Pancreas (tissue), 10 donors: ENCODE measurements at regions not wholly inside any gene's neighbourhood (a gene's known extent, or its start where the extent isn't known, plus 50 kb on each side); places are given as distances from the start of the nearest gene placed in this dataset.

ENCODE experiments used
- ATAC-seq, 4 donors: fragments of 200-7000 bp; cut with Tn5 transposase; one replicate each; pipeline versions ENCODE4 v1.8.0 to v1.9.1; 2020; ENCODE audit warnings: mild to moderate bottlenecking in 4 of 4, moderate library complexity in 4 of 4
- DNase-seq, 6 donors: peaks; one replicate each; pipeline ENCODE4 v3.0.0-alpha.2; 2020
- FAIRE-seq: peaks from 2 replicates; lab custom pipeline; 2012; peaks lifted over from hg19 to GRCh38; lab: Jason Lieb, UNC
- H3K27ac ChIP-seq, 4 donors: fragments of 200-600 bp; sonication (generic); 1 replicate in 3 of 4; 2 replicates in 1 of 4; pipeline versions ENCODE4 v1.5.0 to v1.8.0; 2020
- H3K27me3 ChIP-seq, 4 donors: fragments of 200-600 bp; one replicate each; pipeline ENCODE4 v1.8.0; 2021
- H3K36me3 ChIP-seq, 3 donors: fragments of 200-600 bp; sonication (generic) in 1 of 3; one replicate each; pipeline versions ENCODE4 v1.5.0 to v1.8.0; 2020 to 2021
- H3K4me1 ChIP-seq, 3 donors: fragments of 200-600 bp; one replicate each; pipeline ENCODE4 v1.8.0; 2021
- H3K4me3 ChIP-seq, 4 donors: fragments of 200-600 bp; sonication (generic) in 2 of 4; one replicate each; pipeline versions ENCODE4 v1.5.0 to v1.8.0; 2020 to 2021
- H3K9me3 ChIP-seq, 4 donors: fragments of 200-600 bp; one replicate each; pipeline ENCODE4 v1.8.0; 2021
- CTCF ChIP-seq, 4 donors: fragments of 200-600 bp; sonication (generic) in 3 of 4; IDR thresholded peaks; one replicate each; pipeline versions ENCODE4 v1.5.0 to v1.8.0; 2021; ENCODE audit warnings: antibody characterized with exemption in 4 of 4
- WGBS, 2 donors: extraction: QIAGEN DNeasy Blood & Tissue Kit; methylation state at CpG; one replicate each; pipeline ENCODE4 v1.1.7; 2013; 5-methylcytosine and 5-hydroxymethylcytosine counted together
- intact Hi-C, 3 donors: fragments of 100-400 bp; cut with DNase I; formaldehyde crosslinking; loops; one replicate each; pipeline versions ENCODE4 v1.11.1 to v1.14.2; 2022
- donor health status: healthy with polysubstance abuse.
- donor health status: DM: no; HTN: no; CAD: no; lungs with moderate emphysema.
- donor health status: DM: no; HTN: no; CAD: no.
- donor health status: control.
- donor health status: control.
- donor health status: Bipolar disorder and iron deficiency.
- donor health status: DM: yes; HTN: yes; CAD: no.
- donor health status: DM: no; HTN: no; CAD: no.
- donor health status: DM: no; HTN: no; CAD: no.
- donor health status: DM: yes; HTN: yes; CAD: no.

DNA sequence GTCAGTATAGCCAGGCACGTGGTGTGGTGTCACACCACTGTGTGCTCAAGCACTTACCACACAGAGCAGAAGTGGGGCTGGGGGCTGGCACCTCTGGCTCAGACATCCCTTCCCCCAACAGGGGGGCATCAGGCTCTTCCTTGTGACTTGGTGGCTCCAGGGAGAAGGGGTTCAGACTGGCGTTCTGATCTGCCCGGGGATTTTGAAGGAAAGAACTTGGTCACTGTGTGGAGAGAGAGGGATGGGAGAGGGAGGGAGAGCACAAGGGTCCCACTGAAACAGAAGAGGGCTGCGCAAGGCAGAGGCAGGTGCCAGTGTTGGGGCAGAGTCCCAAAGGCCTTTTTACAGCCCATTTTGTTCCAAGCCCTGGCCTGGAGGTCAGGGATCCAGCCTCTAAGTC lies 109.7 kb upstream of the ALDH1B1 start:
- H3K36me3 ChIP-seq = no peaks in the 10 kb centered on the region
- FAIRE-seq (no peak), DNase-seq (no peak), ATAC-seq (no peak)
- no peak for TF ChIP-seq CTCF (IDR thresholded peaks at IDR 0.05)
- H3K27ac ChIP-seq = no peak overlapping the region
- H3K27me3 ChIP-seq = no peaks in the 10 kb centered on the region
- H3K4me1 ChIP-seq = no peaks in the 10 kb centered on the region
- intact Hi-C loops = no loop called here
- no peaks in the 10 kb centered on the region for H3K9me3 ChIP-seq
- H3K4me3 ChIP-seq = no peak overlapping the region
- WGBS, 2 donors = 67 to 69% methylated on average over 4 of the region's 4 CpGs

- Histone ChIP-seq H3K27ac (no peak overlapping the region), H3K36me3 (no peaks in the 10 kb centered on the region), H3K4me1 (no peaks in the 10 kb centered on the region), H3K27me3 (no peaks in the 10 kb centered on the region), H3K4me3 (no peak overlapping the region), H3K9me3 (no peaks in the 10 kb centered on the region)
- 44 to 64% methylated on average over 11 of the region's 11 CpGs for WGBS, 2 donors
- DNase-seq (peak in 1 of 6 donors; percentile 21), ATAC-seq (peak in 2 of 4 donors; percentile 86 to 88), FAIRE-seq (no peak)
- intact Hi-C loops = no loop called here
- TF ChIP-seq CTCF (IDR thresholded peaks at IDR 0.05) = no peak
These were observed 110.6 kb upstream of the ALDH1B1 start for GRCh38 chr9:38281917-38282316.

GRCh38 chr9:38281196-38281595 lies 111.3 kb upstream of the ALDH1B1 start:
- TF ChIP-seq CTCF (IDR thresholded peaks at IDR 0.05) = no peak
- H3K36me3 ChIP-seq = no peaks in the 10 kb centered on the region
- H3K9me3 ChIP-seq = no peaks in the 10 kb centered on the region
- FAIRE-seq = no peak
- H3K27ac ChIP-seq = no peak overlapping the region
- H3K4me3 ChIP-seq = no peak overlapping the region
- H3K27me3 ChIP-seq = no peaks in the 10 kb centered on the region
- no peaks in the 10 kb centered on the region for H3K4me1 ChIP-seq
- no peak for ATAC-seq
- no peak for DNase-seq
- intact Hi-C loops = no loop called here
- 95% methylated on average over 4 of the region's 4 CpGs for WGBS, 2 donors

- Histone ChIP-seq H3K27me3 (no peaks in the 10 kb centered on the region), H3K36me3 (no peaks in the 10 kb centered on the region), H3K4me1 (no peaks in the 10 kb centered on the region), H3K27ac (no peak overlapping the region), H3K4me3 (no peak overlapping the region), H3K9me3 (no peaks in the 10 kb centered on the region)
- WGBS, 2 donors = 75 to 76% methylated on average over 6 of the region's 6 CpGs
- no peak for DNase-seq
- intact Hi-C loops = no loop called here
- ATAC-seq = no peak
- no peak for TF ChIP-seq CTCF (IDR thresholded peaks at IDR 0.05)
- FAIRE-seq = no peak
These were observed 112.2 kb upstream of the ALDH1B1 start for GRCh38 chr9:38280251-38280800.

- H3K4me1 ChIP-seq = no peaks in the 10 kb centered on the region
- no peak overlapping the region for H3K4me3 ChIP-seq
- DNase-seq (no peak), ATAC-seq (no peak), FAIRE-seq (no peak)
- intact Hi-C loops = no loop called here
- H3K27ac ChIP-seq = no peak overlapping the region
- H3K27me3 ChIP-seq = no peaks in the 10 kb centered on the region
- 77 to 80% methylated on average over 7 of the region's 7 CpGs for WGBS, 2 donors
- H3K9me3 ChIP-seq = no peaks in the 10 kb centered on the region
- TF ChIP-seq CTCF (IDR thresholded peaks at IDR 0.05) = no peak
- no peaks in the 10 kb centered on the region for H3K36me3 ChIP-seq
These were observed 113.4 kb upstream of the ALDH1B1 start for GRCh38 chr9:38278931-38279679.
